ENCODE measurements at regions not wholly inside any gene's neighbourhood (a gene's known extent, or its start where the extent isn't known, plus 50 kb on each side); places are given as distances from the start of the nearest gene placed in this dataset.
"Not testable (repeated sequence)": the region's sequence is repeated elsewhere in the genome, so short reads cannot be mapped to it uniquely, and the experiment has no call there.

DNA sequence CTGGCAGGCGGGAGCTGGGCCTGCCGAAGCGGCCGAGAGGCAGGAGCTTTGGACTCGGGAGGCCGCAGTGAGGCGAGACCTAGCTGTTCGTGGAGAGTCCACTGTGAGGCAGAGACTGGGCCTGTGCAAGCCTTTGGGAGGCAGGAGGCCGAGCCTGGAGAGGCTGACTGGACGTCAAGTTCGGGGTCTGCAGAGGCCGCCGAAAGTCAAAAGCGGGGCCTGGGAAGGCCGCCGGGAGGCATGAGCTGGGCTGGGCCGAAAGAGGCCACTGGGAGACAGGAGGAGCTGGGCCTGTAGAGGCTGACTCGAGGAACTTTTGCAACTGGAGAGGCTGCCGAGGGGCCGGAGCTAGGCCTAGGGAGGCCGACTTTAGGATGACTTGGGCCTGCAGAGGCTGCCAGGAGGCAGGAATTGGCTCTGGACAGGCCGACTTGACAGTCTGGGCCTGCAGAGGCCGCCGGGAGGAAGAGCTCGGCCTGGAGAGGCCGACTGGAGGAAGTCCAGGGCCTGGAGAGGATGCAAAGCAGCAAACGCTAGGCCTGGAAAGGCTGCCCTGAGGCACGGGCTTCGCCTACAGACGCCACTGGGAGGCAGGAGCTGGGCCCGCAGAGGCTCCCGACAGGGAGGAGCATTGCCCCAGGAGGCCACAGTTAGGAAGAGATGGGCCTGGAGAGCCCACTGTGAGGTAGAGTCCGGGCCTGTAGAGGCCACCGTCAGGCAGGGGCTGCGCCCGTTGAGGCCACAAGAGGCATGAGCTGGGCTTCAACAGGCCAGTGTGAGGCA lies 304.0 kb downstream of the ZNF479 start:
- not testable (repeated sequence) for H3K27ac Mint-ChIP-seq; ATAC-seq (ENCODE audit: low read depth in 2 of 2); H3K27ac ChIP-seq (ENCODE audit: insufficient read depth, low read length, poor library complexity, severe bottlenecking); H3K9me3 ChIP-seq (ENCODE audit: control insufficient read depth in 2 of 2, low read length in 2 of 2); H3K4me3 ChIP-seq (ENCODE audit: low read depth, low read length); H3K9me3 Mint-ChIP-seq; H3K4me1 ChIP-seq (ENCODE audit: control insufficient read depth, insufficient read depth, low read length, poor library complexity, severe bottlenecking); H3K36me3 ChIP-seq (ENCODE audit: control insufficient read depth, insufficient read depth, low read length); DNase-seq; H3K27me3 ChIP-seq (ENCODE audit: control insufficient read depth, insufficient read depth, low read length); H3K4me1 Mint-ChIP-seq; H3K4me3 Mint-ChIP-seq; H3K27me3 Mint-ChIP-seq; H3K36me3 Mint-ChIP-seq

DNA sequence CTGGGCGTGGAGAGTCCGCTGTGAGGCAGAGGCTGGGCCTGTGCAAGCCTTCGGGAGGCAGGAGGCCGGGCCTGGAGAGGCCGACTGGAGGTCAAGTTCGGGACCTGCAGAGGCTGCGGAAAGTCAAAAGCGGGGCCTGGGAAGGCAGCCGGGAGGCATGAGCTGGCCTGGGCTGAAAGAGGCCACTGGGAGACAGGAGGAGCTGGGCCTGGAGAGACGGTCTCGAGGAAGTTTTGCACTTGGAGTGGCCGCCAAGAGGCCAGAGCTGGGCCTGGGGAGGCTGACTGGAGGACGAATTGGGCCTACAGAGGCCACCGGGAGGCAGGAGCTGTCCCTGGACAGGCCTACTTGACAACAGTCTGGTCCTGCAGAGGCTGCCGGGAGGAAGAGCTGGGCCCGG lies 304.7 kb downstream of the ZNF479 start:
- H3K27ac ChIP-seq (ENCODE audit: insufficient read depth, low read length, poor library complexity, severe bottlenecking); H3K4me1 Mint-ChIP-seq; H3K4me3 ChIP-seq (ENCODE audit: low read depth, low read length); H3K27me3 Mint-ChIP-seq; DNase-seq; H3K27me3 ChIP-seq (ENCODE audit: control insufficient read depth, insufficient read depth, low read length); H3K4me1 ChIP-seq (ENCODE audit: control insufficient read depth, insufficient read depth, low read length, poor library complexity, severe bottlenecking); H3K36me3 Mint-ChIP-seq; H3K9me3 Mint-ChIP-seq; H3K4me3 Mint-ChIP-seq; H3K9me3 ChIP-seq (ENCODE audit: control insufficient read depth in 2 of 2, low read length in 2 of 2); H3K36me3 ChIP-seq (ENCODE audit: control insufficient read depth, insufficient read depth, low read length); ATAC-seq (ENCODE audit: low read depth in 2 of 2); H3K27ac Mint-ChIP-seq: not testable (repeated sequence)

DNA sequence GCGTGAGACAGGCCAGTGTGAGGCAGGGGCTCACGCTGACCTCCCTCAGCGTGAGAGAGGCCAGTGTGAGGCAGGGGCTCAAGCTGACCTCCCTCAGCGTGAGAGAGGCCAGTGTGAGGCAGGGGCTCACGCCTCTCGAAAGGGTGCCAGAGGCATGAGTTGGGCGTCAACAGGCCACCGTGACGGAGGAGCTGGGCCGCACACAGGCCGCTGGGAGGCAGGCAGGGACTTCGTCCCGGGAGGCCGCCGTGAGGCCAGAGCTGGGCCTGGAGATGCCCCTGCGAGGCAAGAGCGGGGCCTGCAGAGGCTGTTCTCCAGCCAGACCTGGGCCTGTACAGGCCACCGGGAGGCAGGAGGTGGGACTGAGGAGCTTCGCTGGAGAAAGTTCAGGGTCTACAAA lies 305.7 kb downstream of the ZNF479 start:
- not testable (repeated sequence) for H3K9me3 Mint-ChIP-seq; H3K27me3 ChIP-seq (ENCODE audit: control insufficient read depth, insufficient read depth, low read length); H3K4me1 ChIP-seq (ENCODE audit: control insufficient read depth, insufficient read depth, low read length, poor library complexity, severe bottlenecking); H3K9me3 ChIP-seq (ENCODE audit: control insufficient read depth in 2 of 2, low read length in 2 of 2); H3K27ac Mint-ChIP-seq; H3K27ac ChIP-seq (ENCODE audit: insufficient read depth, low read length, poor library complexity, severe bottlenecking); H3K4me3 ChIP-seq (ENCODE audit: low read depth, low read length); H3K4me3 Mint-ChIP-seq; H3K36me3 Mint-ChIP-seq; ATAC-seq (ENCODE audit: low read depth in 2 of 2); DNase-seq; H3K27me3 Mint-ChIP-seq; H3K4me1 Mint-ChIP-seq; H3K36me3 ChIP-seq (ENCODE audit: control insufficient read depth, insufficient read depth, low read length)

DNA sequence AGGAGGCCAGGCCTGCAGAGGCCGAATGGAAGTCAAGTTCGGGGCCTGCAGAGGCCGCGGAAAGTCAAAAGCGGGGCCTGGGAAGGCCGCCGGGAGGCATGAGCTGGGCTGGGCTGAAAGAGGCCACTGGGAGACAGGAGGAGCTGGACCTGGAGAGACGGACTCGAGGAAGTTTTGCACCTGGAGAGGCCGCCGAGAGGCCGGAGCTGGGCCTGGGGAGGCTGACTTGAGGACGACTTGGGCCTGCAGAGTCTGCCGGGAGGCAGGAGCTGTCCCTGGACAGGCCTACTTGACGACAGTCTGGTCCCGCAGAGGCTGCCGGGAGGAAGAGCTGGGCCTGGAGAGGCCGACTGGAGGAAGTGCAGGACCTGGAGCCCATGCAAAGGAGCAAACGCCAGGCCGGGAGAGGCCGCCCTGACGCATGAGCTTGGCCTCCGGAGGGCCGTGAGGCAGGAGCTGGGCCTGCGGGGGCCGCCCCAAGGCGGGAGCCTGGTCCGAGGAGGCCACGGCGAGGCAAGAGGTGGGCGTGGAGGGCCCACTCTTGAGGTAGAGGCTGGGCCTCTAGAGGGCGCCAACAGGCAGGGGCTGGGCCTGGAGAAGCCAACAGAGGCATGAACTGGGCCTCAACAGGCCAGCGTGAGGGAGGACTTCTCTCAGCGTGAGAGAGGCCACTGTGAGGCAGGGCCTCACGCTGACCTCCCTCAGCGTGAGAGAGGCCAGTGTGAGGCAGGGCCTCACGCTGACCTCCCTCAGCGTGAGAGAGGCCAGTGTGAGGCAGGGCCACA lies 306.3 kb downstream of the ZNF479 start:
- not testable (repeated sequence) for H3K4me1 ChIP-seq (ENCODE audit: control insufficient read depth, insufficient read depth, low read length, poor library complexity, severe bottlenecking); H3K9me3 ChIP-seq (ENCODE audit: control insufficient read depth in 2 of 2, low read length in 2 of 2); ATAC-seq (ENCODE audit: low read depth in 2 of 2); DNase-seq; H3K36me3 ChIP-seq (ENCODE audit: control insufficient read depth, insufficient read depth, low read length); H3K4me3 ChIP-seq (ENCODE audit: low read depth, low read length); H3K27me3 ChIP-seq (ENCODE audit: control insufficient read depth, insufficient read depth, low read length); H3K27ac Mint-ChIP-seq; H3K9me3 Mint-ChIP-seq; H3K4me1 Mint-ChIP-seq; H3K27ac ChIP-seq (ENCODE audit: insufficient read depth, low read length, poor library complexity, severe bottlenecking); H3K4me3 Mint-ChIP-seq; H3K27me3 Mint-ChIP-seq; H3K36me3 Mint-ChIP-seq

DNA sequence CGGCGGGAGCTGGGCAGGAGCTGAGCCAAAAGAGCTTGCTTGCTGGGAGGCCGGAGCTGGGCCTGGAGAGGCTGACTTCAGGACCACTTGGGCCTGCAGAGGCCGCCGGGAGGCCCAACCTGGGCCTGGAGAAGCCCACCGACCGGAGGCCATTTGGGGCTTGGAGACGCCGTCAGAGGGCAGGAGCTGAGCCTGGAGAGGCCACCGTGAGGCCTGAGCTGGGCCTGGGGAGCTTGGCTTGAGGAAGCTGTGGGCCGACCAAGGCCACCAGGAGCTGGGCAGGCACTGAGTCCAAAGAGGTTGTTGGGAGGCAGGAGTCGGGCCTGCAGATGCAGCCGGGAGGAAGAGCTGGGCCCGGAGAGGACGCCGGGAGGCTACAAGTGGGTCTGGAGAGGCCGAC lies 307.1 kb downstream of the ZNF479 start:
- DNase-seq; H3K4me3 Mint-ChIP-seq; H3K9me3 Mint-ChIP-seq; H3K4me1 ChIP-seq (ENCODE audit: control insufficient read depth, insufficient read depth, low read length, poor library complexity, severe bottlenecking); ATAC-seq (ENCODE audit: low read depth in 2 of 2); H3K27me3 Mint-ChIP-seq; H3K36me3 Mint-ChIP-seq; H3K27ac Mint-ChIP-seq; H3K4me1 Mint-ChIP-seq; H3K9me3 ChIP-seq (ENCODE audit: control insufficient read depth in 2 of 2, low read length in 2 of 2); H3K27me3 ChIP-seq (ENCODE audit: control insufficient read depth, insufficient read depth, low read length); H3K36me3 ChIP-seq (ENCODE audit: control insufficient read depth, insufficient read depth, low read length); H3K4me3 ChIP-seq (ENCODE audit: low read depth, low read length); H3K27ac ChIP-seq (ENCODE audit: insufficient read depth, low read length, poor library complexity, severe bottlenecking): not testable (repeated sequence)

DNA sequence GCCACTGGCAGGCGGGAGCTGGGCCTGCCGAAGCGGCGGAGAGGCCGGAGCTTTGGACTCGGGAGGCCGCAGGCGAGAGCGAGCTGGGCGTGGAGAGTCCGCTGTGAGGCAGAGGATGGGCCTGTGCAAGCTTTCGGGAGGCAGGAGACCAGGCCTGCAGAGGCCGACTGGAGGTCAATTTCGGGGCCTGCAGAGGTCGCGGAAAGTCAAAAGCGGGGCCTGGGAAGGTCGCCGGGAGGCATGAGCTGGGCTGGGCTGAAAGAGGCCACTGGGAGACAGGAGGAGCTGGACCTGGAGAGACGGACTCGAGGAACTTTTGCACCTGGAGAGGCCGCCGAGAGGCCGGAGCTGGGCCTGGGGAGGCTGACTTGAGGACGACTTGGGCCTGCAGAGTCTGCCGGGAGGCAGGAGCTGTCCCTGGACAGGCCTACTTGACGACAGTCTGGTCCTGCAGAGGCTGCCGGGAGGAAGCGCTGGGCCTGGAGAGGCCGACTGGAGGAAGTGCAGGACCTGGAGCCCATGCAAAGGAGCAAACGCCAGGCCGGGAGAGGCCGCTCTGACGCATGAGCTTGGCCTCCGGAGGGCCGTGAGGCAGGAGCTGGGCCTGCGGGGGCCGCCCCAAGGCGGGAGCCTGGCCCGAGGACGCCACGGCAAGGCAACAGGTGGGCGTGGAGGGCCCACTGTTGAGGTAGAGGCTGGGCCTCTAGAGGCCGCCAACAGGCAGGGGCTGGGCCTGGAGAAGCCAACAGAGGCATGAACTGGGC lies 308.2 kb downstream of the ZNF479 start:
- not testable (repeated sequence) for H3K27me3 ChIP-seq (ENCODE audit: control insufficient read depth, insufficient read depth, low read length); H3K36me3 Mint-ChIP-seq; H3K27me3 Mint-ChIP-seq; H3K4me1 Mint-ChIP-seq; DNase-seq; H3K4me3 ChIP-seq (ENCODE audit: low read depth, low read length); H3K27ac ChIP-seq (ENCODE audit: insufficient read depth, low read length, poor library complexity, severe bottlenecking); H3K27ac Mint-ChIP-seq; H3K9me3 Mint-ChIP-seq; H3K36me3 ChIP-seq (ENCODE audit: control insufficient read depth, insufficient read depth, low read length); ATAC-seq (ENCODE audit: low read depth in 2 of 2); H3K4me3 Mint-ChIP-seq; H3K4me1 ChIP-seq (ENCODE audit: control insufficient read depth, insufficient read depth, low read length, poor library complexity, severe bottlenecking); H3K9me3 ChIP-seq (ENCODE audit: control insufficient read depth in 2 of 2, low read length in 2 of 2)

DNA sequence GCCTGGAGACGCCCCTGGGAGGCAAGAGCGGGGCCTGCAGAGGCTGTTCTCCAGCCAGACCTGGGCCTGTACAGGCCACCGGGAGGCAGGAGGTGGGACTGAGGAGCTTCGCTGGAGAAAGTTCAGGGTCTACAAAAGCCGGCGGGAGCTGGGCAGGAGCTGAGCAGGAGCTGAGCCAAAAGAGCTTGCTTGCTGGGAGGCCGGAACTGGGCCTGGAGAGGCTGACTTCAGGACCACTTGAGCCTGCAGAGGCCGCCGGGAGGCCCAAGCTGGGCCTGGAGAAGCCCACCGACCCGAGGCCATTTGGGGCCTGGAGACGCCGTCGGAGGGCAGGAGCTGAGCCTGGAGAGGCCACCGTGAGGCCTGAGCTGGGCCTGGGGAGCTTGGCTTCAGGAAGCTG lies 309.0 kb downstream of the ZNF479 start:
- not testable (repeated sequence) for H3K9me3 Mint-ChIP-seq; H3K4me3 Mint-ChIP-seq; H3K27me3 ChIP-seq (ENCODE audit: control insufficient read depth, insufficient read depth, low read length); H3K27ac Mint-ChIP-seq; H3K36me3 ChIP-seq (ENCODE audit: control insufficient read depth, insufficient read depth, low read length); H3K4me1 Mint-ChIP-seq; H3K4me1 ChIP-seq (ENCODE audit: control insufficient read depth, insufficient read depth, low read length, poor library complexity, severe bottlenecking); ATAC-seq (ENCODE audit: low read depth in 2 of 2); H3K9me3 ChIP-seq (ENCODE audit: control insufficient read depth in 2 of 2, low read length in 2 of 2); H3K27ac ChIP-seq (ENCODE audit: insufficient read depth, low read length, poor library complexity, severe bottlenecking); DNase-seq; H3K27me3 Mint-ChIP-seq; H3K4me3 ChIP-seq (ENCODE audit: low read depth, low read length); H3K36me3 Mint-ChIP-seq

Data from CD4-positive, CD25-positive, alpha-beta regulatory T cell (primary cell).